ENCODE measurements at regions not wholly inside any gene's neighbourhood (a gene's known extent, or its start where the extent isn't known, plus 50 kb on each side); places are given as distances from the start of the nearest gene placed in this dataset.

GRCh38 chr2:16008331-16008850 lies 68.0 kb downstream of the MYCN start:
- no peak for DNase-seq (ENCODE audit: low read depth in 2 of 2)

DNA sequence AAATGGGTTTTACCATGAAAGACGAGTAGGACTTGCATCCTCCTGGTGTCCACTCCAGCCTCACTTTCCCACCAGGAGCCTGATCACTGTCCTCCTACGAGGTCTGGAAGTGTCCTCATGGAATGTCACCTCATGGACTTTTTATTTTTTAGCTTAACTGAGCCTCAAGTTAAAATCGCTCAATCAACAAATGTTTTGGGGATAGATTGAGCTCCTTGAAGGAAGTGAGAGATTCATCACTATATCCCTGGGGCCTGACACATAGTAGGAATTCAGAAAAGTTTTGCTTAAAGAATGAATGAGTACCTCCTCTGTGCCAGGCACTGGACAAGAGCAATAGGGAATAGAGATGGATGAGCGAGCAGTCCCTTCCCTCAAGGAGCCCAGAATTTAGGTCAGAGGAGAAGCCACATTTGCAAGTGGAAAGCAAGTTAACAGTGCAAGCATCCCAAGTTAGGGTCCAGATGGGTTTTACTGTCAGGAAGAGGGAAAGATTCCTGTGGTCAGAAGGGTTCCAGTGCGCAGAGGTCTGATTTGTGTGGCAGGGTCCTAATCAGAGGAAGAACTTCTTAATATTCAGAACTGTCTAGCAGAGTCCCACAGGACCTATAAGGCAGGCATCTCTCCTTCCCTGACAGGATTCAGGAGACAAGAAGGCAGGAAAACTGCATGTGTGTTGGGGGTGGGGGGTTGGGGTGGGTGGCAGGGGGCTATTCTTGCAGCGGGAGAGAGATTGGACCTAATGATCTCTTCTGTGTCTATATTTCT lies 67.0 kb downstream of the MYCN start:
- DNase-seq (ENCODE audit: low read depth in 2 of 2): no peak

DNA sequence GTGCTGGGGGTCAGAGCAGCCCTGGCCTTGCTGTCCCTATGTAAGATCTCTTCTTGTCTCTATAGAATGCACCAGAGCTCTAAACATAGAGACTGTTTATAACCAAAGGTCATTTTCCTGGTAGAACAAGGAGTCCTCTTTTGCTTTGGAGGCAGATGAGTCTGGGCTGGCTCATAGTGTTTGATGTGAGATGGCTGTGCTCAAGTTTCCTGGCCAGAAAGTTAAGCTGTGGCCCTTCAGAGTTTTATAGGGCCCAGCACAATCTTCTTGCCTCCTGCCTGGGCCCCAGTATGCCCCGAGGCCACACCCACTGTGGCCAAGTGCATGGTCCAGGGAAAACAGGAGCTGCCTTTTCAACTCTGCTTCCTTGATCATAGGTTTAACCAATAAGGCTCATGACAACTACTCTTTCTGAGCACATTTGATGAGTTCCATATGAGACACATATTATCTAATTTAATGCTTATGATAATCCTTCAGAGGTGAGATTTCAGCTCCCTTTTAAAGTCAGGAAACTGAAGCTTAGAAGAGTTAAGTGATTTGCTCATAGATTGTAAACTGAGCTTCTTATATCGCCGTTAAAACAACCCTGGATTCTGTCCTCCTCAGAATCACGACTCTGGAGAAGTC lies 66.3 kb downstream of the MYCN start:
- DNase-seq (ENCODE audit: low read depth in 2 of 2): no peak

DNA sequence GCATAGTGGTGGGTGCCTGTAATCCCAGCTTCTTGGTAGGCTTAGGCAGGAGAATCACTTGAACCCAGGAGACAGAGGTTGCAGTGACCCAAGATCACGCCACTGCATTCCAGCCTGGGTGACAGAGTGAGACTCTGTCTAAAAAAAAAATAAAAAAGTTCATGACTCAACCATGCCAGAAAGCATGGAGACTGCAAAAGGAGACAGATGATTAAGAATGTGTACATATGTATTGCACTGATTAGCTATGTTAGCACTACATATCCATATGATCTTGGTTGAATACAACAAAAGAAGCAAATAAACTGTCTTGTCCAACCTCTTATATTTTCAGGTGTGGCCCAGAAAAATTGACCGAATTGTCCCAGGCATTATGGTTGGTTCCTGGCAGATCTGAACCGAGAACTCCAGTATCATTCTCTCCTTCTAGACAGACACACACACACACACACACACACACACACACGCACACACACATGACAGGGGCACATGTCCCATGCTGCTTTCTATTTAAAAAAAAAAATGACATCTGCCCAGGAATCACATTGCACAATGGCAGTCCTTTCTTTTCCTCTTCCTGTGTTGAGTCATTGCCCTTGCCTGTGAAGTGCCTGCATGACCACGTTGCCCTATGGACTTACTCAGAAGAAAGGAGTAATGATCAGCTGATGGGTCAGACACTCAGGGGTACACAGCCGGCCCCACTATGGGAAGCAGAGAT lies 65.6 kb downstream of the MYCN start:
- DNase-seq (ENCODE audit: low read depth in 2 of 2): no peak

GRCh38 chr2:16005389-16005788 lies 65.0 kb downstream of the MYCN start:
- no peak for DNase-seq (ENCODE audit: low read depth in 2 of 2)

GRCh38 chr2:16003809-16004208 lies 63.5 kb downstream of the MYCN start:
- no peak for DNase-seq (ENCODE audit: low read depth in 2 of 2)

DNA sequence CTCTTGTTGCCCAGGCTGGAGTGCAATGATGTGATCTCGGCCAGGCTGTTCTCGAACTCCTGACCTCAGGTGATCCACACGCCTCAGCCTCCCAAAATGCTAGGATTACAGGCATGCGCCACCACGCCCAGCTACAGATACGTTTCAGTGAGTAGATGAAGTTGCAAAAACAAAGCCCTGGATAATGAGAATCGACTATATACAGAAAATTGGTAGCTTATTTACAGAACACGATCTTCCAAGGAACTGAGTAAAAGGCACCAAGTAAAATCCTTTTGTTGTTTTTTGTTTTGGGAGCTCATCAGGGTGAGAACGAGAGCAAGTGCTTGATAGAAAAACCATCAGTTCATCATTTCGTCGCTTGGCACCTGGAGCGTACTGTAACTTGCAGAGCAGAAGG lies 62.8 kb downstream of the MYCN start:
- DNase-seq (ENCODE audit: low read depth in 2 of 2): no peak

GRCh38 chr2:16002575-16002974 lies 62.2 kb downstream of the MYCN start:
- DNase-seq (ENCODE audit: low read depth in 2 of 2): no peak

DNA sequence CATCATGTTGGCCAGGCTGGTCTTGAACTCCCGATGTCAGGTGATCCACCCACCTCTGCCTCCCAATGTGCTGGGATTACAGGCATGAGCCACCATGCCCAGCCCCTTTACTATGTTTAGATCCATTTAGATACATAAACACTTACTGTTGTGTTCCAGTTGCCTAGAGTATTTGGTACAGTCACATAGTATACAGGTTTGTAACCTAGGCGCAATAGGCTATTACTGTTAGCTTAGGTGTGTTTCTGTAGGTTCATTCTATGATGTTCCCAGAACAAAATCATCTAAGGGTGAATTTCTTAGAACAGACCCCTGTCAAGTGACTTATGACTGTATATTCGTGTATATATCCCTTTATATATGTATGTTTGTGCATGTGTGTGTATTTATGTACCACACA lies 61.8 kb downstream of the MYCN start:
- DNase-seq (ENCODE audit: low read depth in 2 of 2): no peak

- DNase-seq (ENCODE audit: low read depth in 2 of 2): no peak
Measured at GRCh38 chr2:16000642-16001041, 60.3 kb downstream of the MYCN start.

- no peak for DNase-seq (ENCODE audit: low read depth in 2 of 2)
Measured at GRCh38 chr2:15999596-16000469, 59.5 kb downstream of the MYCN start.

DNA sequence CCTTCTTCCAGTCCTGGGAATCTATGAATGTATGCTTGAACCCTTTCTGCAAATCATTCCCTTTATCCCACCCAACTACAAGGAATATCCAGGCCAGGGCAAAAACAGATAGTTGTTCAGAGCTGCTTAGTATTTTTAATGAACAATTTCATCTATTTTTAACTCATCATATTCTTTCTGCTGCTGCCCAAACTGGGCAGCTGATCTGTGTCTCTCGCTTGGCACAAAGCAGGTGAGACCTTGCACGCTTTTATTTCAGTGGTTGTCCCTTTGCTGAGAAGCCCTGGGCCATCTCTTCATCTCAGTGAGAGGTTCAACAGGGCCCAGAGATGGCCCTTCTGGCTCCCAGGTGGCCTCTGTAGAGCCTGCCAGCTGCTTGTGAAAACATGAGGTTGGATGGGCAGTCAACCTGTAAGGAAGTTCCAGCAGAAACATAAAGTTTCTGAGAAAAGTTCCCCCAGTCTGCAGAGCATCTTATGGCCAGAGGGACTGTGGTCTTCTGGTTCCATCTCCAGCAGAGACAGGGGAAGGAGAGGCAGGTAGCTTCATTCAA lies 57.5 kb downstream of the MYCN start:
- no peak for DNase-seq (ENCODE audit: low read depth in 2 of 2)

- DNase-seq (ENCODE audit: low read depth in 2 of 2): no peak
Measured at GRCh38 chr2:15996536-15997423, 56.4 kb downstream of the MYCN start.
